ENCODE measurements at regions not wholly inside any gene's neighbourhood (a gene's known extent, or its start where the extent isn't known, plus 50 kb on each side); places are given as distances from the start of the nearest gene placed in this dataset.

DNA sequence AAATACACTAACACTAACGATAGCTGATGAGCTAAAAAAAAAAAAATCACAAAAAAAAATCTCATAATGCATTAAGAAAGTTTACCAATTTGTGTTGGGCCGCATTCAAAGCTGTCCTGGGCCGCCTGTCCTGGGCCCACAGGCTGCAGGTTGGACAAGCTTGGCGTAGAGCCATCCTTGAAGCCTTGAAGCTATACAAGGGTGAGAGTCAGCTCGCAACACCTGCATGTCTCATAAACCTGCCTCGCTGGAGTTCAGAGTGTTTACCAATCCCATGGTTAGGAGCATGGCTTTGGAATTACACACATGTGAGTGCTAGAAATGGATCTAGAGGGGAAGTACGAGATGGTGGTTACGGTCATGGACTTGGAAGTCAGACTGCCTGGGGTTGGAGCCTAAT is 453.7 kb downstream of the INSC start:
- TF ChIP-seq, protein P1, sequence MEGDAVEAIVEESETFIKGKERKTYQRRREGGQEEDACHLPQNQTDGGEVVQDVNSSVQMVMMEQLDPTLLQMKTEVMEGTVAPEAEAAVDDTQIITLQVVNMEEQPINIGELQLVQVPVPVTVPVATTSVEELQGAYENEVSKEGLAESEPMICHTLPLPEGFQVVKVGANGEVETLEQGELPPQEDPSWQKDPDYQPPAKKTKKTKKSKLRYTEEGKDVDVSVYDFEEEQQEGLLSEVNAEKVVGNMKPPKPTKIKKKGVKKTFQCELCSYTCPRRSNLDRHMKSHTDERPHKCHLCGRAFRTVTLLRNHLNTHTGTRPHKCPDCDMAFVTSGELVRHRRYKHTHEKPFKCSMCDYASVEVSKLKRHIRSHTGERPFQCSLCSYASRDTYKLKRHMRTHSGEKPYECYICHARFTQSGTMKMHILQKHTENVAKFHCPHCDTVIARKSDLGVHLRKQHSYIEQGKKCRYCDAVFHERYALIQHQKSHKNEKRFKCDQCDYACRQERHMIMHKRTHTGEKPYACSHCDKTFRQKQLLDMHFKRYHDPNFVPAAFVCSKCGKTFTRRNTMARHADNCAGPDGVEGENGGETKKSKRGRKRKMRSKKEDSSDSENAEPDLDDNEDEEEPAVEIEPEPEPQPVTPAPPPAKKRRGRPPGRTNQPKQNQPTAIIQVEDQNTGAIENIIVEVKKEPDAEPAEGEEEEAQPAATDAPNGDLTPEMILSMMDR (IDR thresholded peaks at IDR 0.05; ENCODE audit: low read depth, low read length, missing control alignments) = no peak
- no peak for DNase-seq (ENCODE audit: low read depth)

DNA sequence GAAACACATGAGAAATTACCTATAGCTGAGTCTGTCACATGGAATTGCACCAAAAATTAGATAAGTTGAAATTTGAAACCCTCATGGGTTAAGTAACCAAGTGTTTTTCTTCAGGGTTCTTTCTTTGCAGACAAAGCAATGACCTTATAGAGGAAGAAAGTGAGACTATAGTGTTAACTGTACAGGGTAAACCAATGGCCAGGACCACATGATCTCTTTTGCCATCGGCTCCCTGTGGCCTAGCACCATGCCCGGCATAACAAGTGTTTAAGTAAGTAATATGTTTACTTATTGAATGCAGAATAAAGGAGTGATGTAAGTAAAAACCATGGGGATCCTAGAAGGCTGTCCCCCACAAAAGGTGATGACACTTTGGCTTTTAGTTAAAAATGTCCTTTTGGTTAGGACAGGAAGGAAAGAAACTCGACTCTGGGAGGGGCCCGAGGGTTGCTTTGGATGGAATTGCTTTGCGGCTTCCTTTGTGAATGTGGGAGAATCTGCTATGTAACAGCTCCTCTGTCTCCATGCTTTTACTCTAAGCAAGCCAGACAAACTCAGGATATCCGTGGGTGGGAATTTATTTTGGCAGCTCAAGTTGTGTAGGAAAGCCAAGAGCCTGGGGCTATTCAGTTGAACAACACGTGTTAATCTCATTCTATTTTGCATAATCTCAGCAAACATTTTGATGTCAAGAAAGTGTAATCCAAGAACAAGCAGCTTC is 454.7 kb downstream of the INSC start:
- TF ChIP-seq, protein P1 (IDR thresholded peaks at IDR 0.05; ENCODE audit: low read depth, low read length, missing control alignments) = no peak
- H3K4me3 ChIP-seq (ENCODE audit: low read depth, low read length) = no peak overlapping the region
- no peak for DNase-seq (ENCODE audit: low read depth)

More for the DNA sequence above, 453.7 kb downstream of the INSC start:
- H3K4me3 ChIP-seq (ENCODE audit: low read depth, low read length) = no peak overlapping the region

DNA sequence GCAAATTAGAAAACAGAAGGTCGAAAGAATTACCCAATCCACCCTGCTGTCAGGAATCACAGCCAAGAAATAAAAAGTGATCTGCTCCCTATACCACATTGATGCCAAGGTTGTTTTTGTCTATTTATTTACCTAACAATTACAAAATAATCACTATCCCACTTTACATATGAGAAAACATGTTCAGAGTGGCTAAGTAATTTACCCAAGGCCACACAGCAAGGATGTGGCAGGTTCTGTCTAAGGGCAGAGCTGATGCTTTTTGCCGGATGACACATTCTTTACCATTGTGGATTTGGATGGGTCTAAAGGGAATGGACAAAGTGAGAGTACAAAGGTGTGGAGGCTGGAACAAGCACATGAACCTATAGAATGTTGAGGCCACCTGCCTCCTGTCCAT is 460.7 kb downstream of the INSC start:
- TF ChIP-seq, protein P1 (IDR thresholded peaks at IDR 0.05; ENCODE audit: low read depth, low read length, missing control alignments) = no peak
- H3K4me3 ChIP-seq (ENCODE audit: low read depth, low read length) = no peak overlapping the region
- no peak for DNase-seq (ENCODE audit: low read depth)

DNA sequence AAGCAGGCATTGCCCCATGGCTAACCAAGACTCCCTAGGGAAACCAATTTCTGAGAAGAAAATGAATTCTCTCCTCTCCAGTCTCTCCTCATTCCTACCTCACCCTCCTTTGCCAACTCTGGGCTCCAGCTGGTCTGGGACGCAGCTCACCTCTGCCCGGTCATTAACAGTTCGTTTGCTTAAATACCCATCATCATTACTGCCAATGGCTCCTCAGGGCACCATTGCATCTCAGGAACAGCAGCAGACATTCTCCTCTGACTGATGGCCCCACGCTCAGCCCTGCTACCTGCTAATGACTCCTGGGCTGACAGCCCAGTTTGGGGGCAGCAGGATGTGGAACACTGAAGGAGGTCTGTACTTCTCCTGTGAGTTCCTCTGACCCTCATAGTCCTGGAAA is 462.0 kb downstream of the INSC start:
- H3K4me3 ChIP-seq (ENCODE audit: low read depth, low read length) = no peak overlapping the region
- TF ChIP-seq, protein P1 (IDR thresholded peaks at IDR 0.05; ENCODE audit: low read depth, low read length, missing control alignments) = no peak
- no peak for DNase-seq (ENCODE audit: low read depth)

DNA sequence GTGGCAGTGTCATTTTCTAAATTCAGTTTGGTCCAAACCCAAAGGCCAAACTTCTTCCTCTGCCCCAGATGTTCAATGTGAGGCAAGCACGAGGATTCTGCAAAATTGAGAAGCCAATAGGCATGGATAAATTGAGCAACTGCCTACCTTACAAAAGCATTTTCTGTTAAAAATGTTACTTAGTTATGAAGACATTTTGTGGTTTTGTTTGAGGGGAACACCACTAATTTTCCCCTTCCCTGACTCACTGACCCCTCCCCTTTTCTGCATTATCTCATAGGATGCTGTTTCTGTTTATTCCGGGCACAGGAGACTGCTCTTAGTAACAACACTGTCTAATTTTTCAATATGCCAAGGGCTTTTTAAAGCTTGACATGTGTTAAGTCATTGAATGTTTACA is 462.8 kb downstream of the INSC start:
- no peak overlapping the region for H3K4me3 ChIP-seq (ENCODE audit: low read depth, low read length)
- TF ChIP-seq, protein P1 (IDR thresholded peaks at IDR 0.05; ENCODE audit: low read depth, low read length, missing control alignments) = no peak
- DNase-seq (ENCODE audit: low read depth) = no peak

DNA sequence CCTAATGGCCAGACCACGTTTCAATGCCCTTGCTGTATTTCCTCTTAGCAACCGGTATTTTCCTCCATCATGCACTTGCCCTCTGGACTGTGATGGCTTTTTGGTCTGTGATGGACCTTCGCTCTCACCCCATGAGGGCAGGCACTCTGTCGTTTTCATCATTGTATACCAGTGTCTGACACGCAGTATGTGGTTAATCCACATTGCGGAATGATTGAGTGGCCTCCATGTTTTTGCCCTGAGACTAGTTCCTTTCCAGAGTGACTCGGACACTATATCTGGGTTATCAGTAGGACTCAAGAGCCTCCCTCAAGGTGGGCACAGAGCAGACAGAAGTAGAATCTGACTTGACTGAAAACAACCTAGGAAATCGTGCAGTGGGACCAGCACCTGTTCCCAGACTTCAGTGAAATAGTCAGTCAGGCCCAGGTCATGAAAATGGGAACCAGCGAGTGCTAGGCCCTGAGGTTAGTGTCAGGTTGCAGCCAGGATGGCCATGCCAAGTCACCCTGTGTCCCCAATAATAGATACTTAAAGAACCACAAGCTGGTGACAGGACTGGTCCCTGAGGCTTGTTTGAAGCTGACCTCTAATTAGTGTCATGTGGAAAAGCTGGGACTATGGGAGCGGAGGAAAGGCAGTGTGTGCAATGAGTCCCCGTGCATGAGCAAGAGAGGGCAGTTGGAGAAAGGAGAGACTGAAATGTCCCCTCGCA is 464.7 kb downstream of the INSC start:
- TF ChIP-seq, protein P1 (IDR thresholded peaks at IDR 0.05; ENCODE audit: low read depth, low read length, missing control alignments) = no peak
- H3K4me3 ChIP-seq (ENCODE audit: low read depth, low read length) = no peak overlapping the region
- no peak for DNase-seq (ENCODE audit: low read depth)
